ENCODE measurements at regions not wholly inside any gene's neighbourhood (a gene's known extent, or its start where the extent isn't known, plus 50 kb on each side); places are given as distances from the start of the nearest gene placed in this dataset.

DNA sequence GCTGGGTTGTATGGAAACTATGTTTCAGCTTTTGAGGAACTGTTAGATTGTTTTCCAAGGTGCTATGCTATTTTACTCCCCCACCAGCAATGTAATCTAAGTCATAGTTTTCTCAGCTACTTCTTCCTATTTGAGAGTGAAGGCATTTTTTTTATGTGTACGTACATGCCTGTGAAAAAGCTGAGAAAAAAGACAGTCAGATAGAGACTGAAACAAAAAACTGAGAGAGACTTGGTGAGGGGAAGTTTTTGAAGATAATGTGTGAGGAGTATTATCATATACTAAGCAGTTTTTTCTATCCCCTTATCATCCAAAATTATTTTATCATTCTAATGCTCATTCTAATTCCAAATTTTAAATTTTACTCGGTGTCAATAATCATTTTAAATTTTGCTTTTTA is 780.0 kb downstream of the BCKDHB start:
- ChIA-PET POLR2A (no interaction called here), CTCF (no interaction called here)
- Mint-ChIP-seq H3K4me1 (no peaks in the 10 kb centered on the region), H3K36me3 (no peaks in the 10 kb centered on the region), H3K9me3 (no peaks in the 10 kb centered on the region), H3K4me3 (no peak overlapping the region), H3K27me3 (ENCODE audit: low read depth) (no peaks in the 10 kb centered on the region), H3K27ac (no peak overlapping the region)
- no peak for TF ChIP-seq ZBTB21 (CRISPR knock-in tag; IDR thresholded peaks at IDR 0.05; ENCODE audit: borderline replicate concordance)
- TF ChIP-seq, protein P1, sequence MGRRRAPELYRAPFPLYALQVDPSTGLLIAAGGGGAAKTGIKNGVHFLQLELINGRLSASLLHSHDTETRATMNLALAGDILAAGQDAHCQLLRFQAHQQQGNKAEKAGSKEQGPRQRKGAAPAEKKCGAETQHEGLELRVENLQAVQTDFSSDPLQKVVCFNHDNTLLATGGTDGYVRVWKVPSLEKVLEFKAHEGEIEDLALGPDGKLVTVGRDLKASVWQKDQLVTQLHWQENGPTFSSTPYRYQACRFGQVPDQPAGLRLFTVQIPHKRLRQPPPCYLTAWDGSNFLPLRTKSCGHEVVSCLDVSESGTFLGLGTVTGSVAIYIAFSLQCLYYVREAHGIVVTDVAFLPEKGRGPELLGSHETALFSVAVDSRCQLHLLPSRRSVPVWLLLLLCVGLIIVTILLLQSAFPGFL (CRISPR knock-in tag; IDR thresholded peaks at IDR 0.05; ENCODE audit: borderline replicate concordance): no peak
- TF ChIP-seq NFYB (CRISPR knock-in tag; conservative IDR thresholded peaks at IDR 0.05; ENCODE audit: low read depth): no peak
- no peak for TF ChIP-seq FOXJ3 (CRISPR knock-in tag; IDR thresholded peaks at IDR 0.05; ENCODE audit: borderline replicate concordance)
- TF ChIP-seq, protein P2, sequence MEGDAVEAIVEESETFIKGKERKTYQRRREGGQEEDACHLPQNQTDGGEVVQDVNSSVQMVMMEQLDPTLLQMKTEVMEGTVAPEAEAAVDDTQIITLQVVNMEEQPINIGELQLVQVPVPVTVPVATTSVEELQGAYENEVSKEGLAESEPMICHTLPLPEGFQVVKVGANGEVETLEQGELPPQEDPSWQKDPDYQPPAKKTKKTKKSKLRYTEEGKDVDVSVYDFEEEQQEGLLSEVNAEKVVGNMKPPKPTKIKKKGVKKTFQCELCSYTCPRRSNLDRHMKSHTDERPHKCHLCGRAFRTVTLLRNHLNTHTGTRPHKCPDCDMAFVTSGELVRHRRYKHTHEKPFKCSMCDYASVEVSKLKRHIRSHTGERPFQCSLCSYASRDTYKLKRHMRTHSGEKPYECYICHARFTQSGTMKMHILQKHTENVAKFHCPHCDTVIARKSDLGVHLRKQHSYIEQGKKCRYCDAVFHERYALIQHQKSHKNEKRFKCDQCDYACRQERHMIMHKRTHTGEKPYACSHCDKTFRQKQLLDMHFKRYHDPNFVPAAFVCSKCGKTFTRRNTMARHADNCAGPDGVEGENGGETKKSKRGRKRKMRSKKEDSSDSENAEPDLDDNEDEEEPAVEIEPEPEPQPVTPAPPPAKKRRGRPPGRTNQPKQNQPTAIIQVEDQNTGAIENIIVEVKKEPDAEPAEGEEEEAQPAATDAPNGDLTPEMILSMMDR (IDR thresholded peaks at IDR 0.05): no peak
- TF ChIP-seq, protein P3, sequence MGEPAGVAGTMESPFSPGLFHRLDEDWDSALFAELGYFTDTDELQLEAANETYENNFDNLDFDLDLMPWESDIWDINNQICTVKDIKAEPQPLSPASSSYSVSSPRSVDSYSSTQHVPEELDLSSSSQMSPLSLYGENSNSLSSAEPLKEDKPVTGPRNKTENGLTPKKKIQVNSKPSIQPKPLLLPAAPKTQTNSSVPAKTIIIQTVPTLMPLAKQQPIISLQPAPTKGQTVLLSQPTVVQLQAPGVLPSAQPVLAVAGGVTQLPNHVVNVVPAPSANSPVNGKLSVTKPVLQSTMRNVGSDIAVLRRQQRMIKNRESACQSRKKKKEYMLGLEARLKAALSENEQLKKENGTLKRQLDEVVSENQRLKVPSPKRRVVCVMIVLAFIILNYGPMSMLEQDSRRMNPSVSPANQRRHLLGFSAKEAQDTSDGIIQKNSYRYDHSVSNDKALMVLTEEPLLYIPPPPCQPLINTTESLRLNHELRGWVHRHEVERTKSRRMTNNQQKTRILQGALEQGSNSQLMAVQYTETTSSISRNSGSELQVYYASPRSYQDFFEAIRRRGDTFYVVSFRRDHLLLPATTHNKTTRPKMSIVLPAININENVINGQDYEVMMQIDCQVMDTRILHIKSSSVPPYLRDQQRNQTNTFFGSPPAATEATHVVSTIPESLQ (CRISPR knock-in tag; IDR thresholded peaks at IDR 0.05): no peak
- TF ChIP-seq ZNF219 (CRISPR knock-in tag; IDR thresholded peaks at IDR 0.05; ENCODE audit: borderline replicate concordance): no peak
- TF ChIP-seq, protein P4, sequence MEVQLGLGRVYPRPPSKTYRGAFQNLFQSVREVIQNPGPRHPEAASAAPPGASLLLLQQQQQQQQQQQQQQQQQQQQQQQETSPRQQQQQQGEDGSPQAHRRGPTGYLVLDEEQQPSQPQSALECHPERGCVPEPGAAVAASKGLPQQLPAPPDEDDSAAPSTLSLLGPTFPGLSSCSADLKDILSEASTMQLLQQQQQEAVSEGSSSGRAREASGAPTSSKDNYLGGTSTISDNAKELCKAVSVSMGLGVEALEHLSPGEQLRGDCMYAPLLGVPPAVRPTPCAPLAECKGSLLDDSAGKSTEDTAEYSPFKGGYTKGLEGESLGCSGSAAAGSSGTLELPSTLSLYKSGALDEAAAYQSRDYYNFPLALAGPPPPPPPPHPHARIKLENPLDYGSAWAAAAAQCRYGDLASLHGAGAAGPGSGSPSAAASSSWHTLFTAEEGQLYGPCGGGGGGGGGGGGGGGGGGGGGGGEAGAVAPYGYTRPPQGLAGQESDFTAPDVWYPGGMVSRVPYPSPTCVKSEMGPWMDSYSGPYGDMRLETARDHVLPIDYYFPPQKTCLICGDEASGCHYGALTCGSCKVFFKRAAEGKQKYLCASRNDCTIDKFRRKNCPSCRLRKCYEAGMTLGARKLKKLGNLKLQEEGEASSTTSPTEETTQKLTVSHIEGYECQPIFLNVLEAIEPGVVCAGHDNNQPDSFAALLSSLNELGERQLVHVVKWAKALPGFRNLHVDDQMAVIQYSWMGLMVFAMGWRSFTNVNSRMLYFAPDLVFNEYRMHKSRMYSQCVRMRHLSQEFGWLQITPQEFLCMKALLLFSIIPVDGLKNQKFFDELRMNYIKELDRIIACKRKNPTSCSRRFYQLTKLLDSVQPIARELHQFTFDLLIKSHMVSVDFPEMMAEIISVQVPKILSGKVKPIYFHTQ (CRISPR knock-in tag; IDR thresholded peaks at IDR 0.05): no peak
- TF ChIP-seq, protein P5, sequence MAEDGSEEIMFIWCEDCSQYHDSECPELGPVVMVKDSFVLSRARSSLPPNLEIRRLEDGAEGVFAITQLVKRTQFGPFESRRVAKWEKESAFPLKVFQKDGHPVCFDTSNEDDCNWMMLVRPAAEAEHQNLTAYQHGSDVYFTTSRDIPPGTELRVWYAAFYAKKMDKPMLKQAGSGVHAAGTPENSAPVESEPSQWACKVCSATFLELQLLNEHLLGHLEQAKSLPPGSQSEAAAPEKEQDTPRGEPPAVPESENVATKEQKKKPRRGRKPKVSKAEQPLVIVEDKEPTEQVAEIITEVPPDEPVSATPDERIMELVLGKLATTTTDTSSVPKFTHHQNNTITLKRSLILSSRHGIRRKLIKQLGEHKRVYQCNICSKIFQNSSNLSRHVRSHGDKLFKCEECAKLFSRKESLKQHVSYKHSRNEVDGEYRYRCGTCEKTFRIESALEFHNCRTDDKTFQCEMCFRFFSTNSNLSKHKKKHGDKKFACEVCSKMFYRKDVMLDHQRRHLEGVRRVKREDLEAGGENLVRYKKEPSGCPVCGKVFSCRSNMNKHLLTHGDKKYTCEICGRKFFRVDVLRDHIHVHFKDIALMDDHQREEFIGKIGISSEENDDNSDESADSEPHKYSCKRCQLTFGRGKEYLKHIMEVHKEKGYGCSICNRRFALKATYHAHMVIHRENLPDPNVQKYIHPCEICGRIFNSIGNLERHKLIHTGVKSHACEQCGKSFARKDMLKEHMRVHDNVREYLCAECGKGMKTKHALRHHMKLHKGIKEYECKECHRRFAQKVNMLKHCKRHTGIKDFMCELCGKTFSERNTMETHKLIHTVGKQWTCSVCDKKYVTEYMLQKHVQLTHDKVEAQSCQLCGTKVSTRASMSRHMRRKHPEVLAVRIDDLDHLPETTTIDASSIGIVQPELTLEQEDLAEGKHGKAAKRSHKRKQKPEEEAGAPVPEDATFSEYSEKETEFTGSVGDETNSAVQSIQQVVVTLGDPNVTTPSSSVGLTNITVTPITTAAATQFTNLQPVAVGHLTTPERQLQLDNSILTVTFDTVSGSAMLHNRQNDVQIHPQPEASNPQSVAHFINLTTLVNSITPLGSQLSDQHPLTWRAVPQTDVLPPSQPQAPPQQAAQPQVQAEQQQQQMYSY (CRISPR knock-in tag; IDR thresholded peaks at IDR 0.05): no peak
- no peak for TF ChIP-seq RELA (CRISPR knock-in tag; IDR thresholded peaks at IDR 0.05; ENCODE audit: borderline replicate concordance)
- no peak for TF ChIP-seq TCF7 (CRISPR knock-in tag; IDR thresholded peaks at IDR 0.05; ENCODE audit: low read depth)
- TF ChIP-seq HMGA2 (CRISPR knock-in tag; IDR thresholded peaks at IDR 0.05): no peak
- TF ChIP-seq ATF1 (CRISPR knock-in tag; IDR thresholded peaks at IDR 0.05): no peak
- TF ChIP-seq EMX1 (CRISPR knock-in tag; IDR thresholded peaks at IDR 0.05): no peak
- TF ChIP-seq, protein P6, sequence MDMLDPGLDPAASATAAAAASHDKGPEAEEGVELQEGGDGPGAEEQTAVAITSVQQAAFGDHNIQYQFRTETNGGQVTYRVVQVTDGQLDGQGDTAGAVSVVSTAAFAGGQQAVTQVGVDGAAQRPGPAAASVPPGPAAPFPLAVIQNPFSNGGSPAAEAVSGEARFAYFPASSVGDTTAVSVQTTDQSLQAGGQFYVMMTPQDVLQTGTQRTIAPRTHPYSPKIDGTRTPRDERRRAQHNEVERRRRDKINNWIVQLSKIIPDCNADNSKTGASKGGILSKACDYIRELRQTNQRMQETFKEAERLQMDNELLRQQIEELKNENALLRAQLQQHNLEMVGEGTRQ (CRISPR knock-in tag; IDR thresholded peaks at IDR 0.05): no peak
- no peak for TF ChIP-seq KAT7 (CRISPR knock-in tag; IDR thresholded peaks at IDR 0.05; ENCODE audit: borderline replicate concordance)
- no peak for TF ChIP-seq CBFB (CRISPR knock-in tag; IDR thresholded peaks at IDR 0.05; ENCODE audit: low read depth)
- TF ChIP-seq, protein P7, sequence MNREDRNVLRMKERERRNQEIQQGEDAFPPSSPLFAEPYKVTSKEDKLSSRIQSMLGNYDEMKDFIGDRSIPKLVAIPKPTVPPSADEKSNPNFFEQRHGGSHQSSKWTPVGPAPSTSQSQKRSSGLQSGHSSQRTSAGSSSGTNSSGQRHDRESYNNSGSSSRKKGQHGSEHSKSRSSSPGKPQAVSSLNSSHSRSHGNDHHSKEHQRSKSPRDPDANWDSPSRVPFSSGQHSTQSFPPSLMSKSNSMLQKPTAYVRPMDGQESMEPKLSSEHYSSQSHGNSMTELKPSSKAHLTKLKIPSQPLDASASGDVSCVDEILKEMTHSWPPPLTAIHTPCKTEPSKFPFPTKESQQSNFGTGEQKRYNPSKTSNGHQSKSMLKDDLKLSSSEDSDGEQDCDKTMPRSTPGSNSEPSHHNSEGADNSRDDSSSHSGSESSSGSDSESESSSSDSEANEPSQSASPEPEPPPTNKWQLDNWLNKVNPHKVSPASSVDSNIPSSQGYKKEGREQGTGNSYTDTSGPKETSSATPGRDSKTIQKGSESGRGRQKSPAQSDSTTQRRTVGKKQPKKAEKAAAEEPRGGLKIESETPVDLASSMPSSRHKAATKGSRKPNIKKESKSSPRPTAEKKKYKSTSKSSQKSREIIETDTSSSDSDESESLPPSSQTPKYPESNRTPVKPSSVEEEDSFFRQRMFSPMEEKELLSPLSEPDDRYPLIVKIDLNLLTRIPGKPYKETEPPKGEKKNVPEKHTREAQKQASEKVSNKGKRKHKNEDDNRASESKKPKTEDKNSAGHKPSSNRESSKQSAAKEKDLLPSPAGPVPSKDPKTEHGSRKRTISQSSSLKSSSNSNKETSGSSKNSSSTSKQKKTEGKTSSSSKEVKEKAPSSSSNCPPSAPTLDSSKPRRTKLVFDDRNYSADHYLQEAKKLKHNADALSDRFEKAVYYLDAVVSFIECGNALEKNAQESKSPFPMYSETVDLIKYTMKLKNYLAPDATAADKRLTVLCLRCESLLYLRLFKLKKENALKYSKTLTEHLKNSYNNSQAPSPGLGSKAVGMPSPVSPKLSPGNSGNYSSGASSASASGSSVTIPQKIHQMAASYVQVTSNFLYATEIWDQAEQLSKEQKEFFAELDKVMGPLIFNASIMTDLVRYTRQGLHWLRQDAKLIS (CRISPR knock-in tag; IDR thresholded peaks at IDR 0.05; ENCODE audit: borderline replicate concordance): no peak
- TF ChIP-seq GABPB1 (CRISPR knock-in tag; IDR thresholded peaks at IDR 0.05): no peak
- no peak for TF ChIP-seq MYBL2 (CRISPR knock-in tag; IDR thresholded peaks at IDR 0.05)
- DNase-seq (ENCODE audit: low spot score): no peak
- ATAC-seq: no peak

Data from WTC11 (cell line).